ENCODE measurements at regions not wholly inside any gene's neighbourhood (a gene's known extent, or its start where the extent isn't known, plus 50 kb on each side); places are given as distances from the start of the nearest gene placed in this dataset.

GRCh38 chr7:9264395-9264794, 831.0 kb downstream of the NXPH1 start:
- no peak for TF ChIP-seq EZH2 (IDR thresholded peaks at IDR 0.05; ENCODE audit: low read length)
- TF ChIP-seq, protein P1, sequence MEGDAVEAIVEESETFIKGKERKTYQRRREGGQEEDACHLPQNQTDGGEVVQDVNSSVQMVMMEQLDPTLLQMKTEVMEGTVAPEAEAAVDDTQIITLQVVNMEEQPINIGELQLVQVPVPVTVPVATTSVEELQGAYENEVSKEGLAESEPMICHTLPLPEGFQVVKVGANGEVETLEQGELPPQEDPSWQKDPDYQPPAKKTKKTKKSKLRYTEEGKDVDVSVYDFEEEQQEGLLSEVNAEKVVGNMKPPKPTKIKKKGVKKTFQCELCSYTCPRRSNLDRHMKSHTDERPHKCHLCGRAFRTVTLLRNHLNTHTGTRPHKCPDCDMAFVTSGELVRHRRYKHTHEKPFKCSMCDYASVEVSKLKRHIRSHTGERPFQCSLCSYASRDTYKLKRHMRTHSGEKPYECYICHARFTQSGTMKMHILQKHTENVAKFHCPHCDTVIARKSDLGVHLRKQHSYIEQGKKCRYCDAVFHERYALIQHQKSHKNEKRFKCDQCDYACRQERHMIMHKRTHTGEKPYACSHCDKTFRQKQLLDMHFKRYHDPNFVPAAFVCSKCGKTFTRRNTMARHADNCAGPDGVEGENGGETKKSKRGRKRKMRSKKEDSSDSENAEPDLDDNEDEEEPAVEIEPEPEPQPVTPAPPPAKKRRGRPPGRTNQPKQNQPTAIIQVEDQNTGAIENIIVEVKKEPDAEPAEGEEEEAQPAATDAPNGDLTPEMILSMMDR (optimal IDR thresholded peaks at IDR 0.05 in 1 of 3, IDR thresholded peaks at IDR 0.05 in 1 of 3, conservative IDR thresholded peaks at IDR 0.05 in 1 of 3; ENCODE audit: extremely low read depth in 1 of 3, insufficient read depth in 2 of 3, low read length in 3 of 3) = no peak
- no peak for FAIRE-seq
- dilution Hi-C loops (cut with MboI; ENCODE audit: extremely low pct_ligation_motif_present, low sequenced_read_pairs) = no loop called here

DNA sequence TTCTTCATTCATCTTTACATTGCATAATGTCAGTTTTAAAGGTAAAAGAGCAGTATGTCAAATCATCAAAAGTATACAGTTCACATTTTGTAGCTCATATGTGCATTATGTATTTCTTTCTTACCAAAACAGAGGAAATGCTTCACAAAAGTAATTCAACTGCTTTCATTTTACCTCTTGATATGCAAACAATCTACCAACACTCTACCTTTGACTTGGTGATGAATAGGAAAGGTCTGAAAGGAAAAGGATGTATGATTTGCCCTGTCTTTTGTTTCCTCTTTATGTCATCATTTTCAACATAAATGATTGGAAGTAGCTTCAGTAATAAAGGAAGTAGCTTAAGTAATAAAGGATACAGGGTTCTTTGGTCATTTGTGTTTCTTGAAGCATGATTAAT, 846.7 kb downstream of the NXPH1 start:
- H2AFZ ChIP-seq (ENCODE audit: control insufficient read depth, low read length) = no peak overlapping the region
- no peak overlapping the region for H3K4me3 ChIP-seq (ENCODE audit: control insufficient read depth in 2 of 3, extremely low read depth in 1 of 3, insufficient read depth in 2 of 3, low read depth in 1 of 3, low read length in 3 of 3)
- H3K79me2 ChIP-seq (ENCODE audit: control insufficient read depth, insufficient read depth, low read length) = no peaks in the 10 kb centered on the region
- dilution Hi-C loops (cut with MboI; ENCODE audit: extremely low pct_ligation_motif_present, low sequenced_read_pairs) = no loop called here
- no peaks in the 10 kb centered on the region for H3K4me1 ChIP-seq (ENCODE audit: control insufficient read depth, extremely low read depth, insufficient read depth, low read length)
- no peaks in the 10 kb centered on the region for H3K36me3 ChIP-seq (ENCODE audit: control insufficient read depth in 2 of 2, extremely low read depth in 1 of 2, insufficient read depth in 2 of 2, low read length in 2 of 2)
- H3K9me1 ChIP-seq (ENCODE audit: control insufficient read depth, extremely low read depth, insufficient read depth, low read length) = no peaks in the 10 kb centered on the region
- H4K20me1 ChIP-seq (ENCODE audit: control insufficient read depth, extremely low read depth, insufficient read depth, low read length) = no peaks in the 10 kb centered on the region
- no peaks in the 10 kb centered on the region for H3K9me3 ChIP-seq (ENCODE audit: control insufficient read depth, low read depth, low read length)
- H3K27me3 ChIP-seq (ENCODE audit: control insufficient read depth, extremely low read depth, insufficient read depth, low read length) = no peaks in the 10 kb centered on the region
- H3K4me2 ChIP-seq (ENCODE audit: control insufficient read depth, extremely low read depth, insufficient read depth, low read depth, low read length) = no peak overlapping the region
- DNase-seq (ENCODE audit: low read depth, low spot score) (no peak), FAIRE-seq (no peak)
- H3K27ac ChIP-seq (ENCODE audit: control insufficient read depth, insufficient read depth, low read length) = no peak overlapping the region
- H3K9ac ChIP-seq (ENCODE audit: control insufficient read depth, extremely low read depth, insufficient read depth, low read length) = no peak overlapping the region
- TF ChIP-seq, protein P1 (optimal IDR thresholded peaks at IDR 0.05 in 1 of 3, IDR thresholded peaks at IDR 0.05 in 1 of 3, conservative IDR thresholded peaks at IDR 0.05 in 1 of 3; ENCODE audit: extremely low read depth in 1 of 3, insufficient read depth in 2 of 3, low read length in 3 of 3) = no peak
- TF ChIP-seq EZH2 (IDR thresholded peaks at IDR 0.05; ENCODE audit: low read length) = no peak

More at GRCh38 chr7:9264395-9264794, 831.0 kb downstream of the NXPH1 start:
- no peaks in the 10 kb centered on the region for H3K36me3 ChIP-seq (ENCODE audit: control insufficient read depth in 2 of 2, extremely low read depth in 1 of 2, insufficient read depth in 2 of 2, low read length in 2 of 2)
- H3K4me2 ChIP-seq (ENCODE audit: control insufficient read depth, extremely low read depth, insufficient read depth, low read depth, low read length) = no peak overlapping the region
- H3K27me3 ChIP-seq (ENCODE audit: control insufficient read depth, extremely low read depth, insufficient read depth, low read length) = no peaks in the 10 kb centered on the region
- H2AFZ ChIP-seq (ENCODE audit: control insufficient read depth, low read length) = no peak overlapping the region
- no peaks in the 10 kb centered on the region for H4K20me1 ChIP-seq (ENCODE audit: control insufficient read depth, extremely low read depth, insufficient read depth, low read length)
- H3K9ac ChIP-seq (ENCODE audit: control insufficient read depth, extremely low read depth, insufficient read depth, low read length) = no peak overlapping the region
- H3K27ac ChIP-seq (ENCODE audit: control insufficient read depth, insufficient read depth, low read length) = no peak overlapping the region
- no peaks in the 10 kb centered on the region for H3K4me1 ChIP-seq (ENCODE audit: control insufficient read depth, extremely low read depth, insufficient read depth, low read length)
- H3K4me3 ChIP-seq (ENCODE audit: control insufficient read depth in 2 of 3, extremely low read depth in 1 of 3, insufficient read depth in 2 of 3, low read depth in 1 of 3, low read length in 3 of 3) = no peak overlapping the region
- H3K79me2 ChIP-seq (ENCODE audit: control insufficient read depth, insufficient read depth, low read length) = no peaks in the 10 kb centered on the region
- no peaks in the 10 kb centered on the region for H3K9me1 ChIP-seq (ENCODE audit: control insufficient read depth, extremely low read depth, insufficient read depth, low read length)
- H3K9me3 ChIP-seq (ENCODE audit: control insufficient read depth, low read depth, low read length) = peaks cover 2% of the 10 kb centered on the region
- no peak for DNase-seq (ENCODE audit: low read depth, low spot score)

Measured in keratinocyte (primary cell).